Thyroid gland (tissue), 4 donors: ENCODE measurements at regions not wholly inside any gene's neighbourhood (a gene's known extent, or its start where the extent isn't known, plus 50 kb on each side); places are given as distances from the start of the nearest gene placed in this dataset.

ENCODE experiments used
- CTCF ChIP-seq, 6 experiments: fragments of 200-600 bp in 3 of 6; fragments of 450-650 bp in 3 of 6; sonication (generic) in 3 of 6; IDR thresholded peaks; one replicate each; pipeline ENCODE4 v1.5.1; 2016 to 2019; ENCODE audit warnings: antibody characterized with exemption in 6 of 6, mild to moderate bottlenecking in 2 of 6, inconsistent platforms in 1 of 6, moderate library complexity in 1 of 6
- POLR2A ChIP-seq, 2 donors: fragments of 450-650 bp; IDR thresholded peaks; one replicate each; pipeline ENCODE4 v1.6.1; 2017; ENCODE audit warnings: antibody characterized with exemption in 2 of 2, mild to moderate bottlenecking in 2 of 2, moderate library complexity in 1 of 2

- no peak for TF ChIP-seq CTCF (IDR thresholded peaks at IDR 0.05)
- no peak for TF ChIP-seq POLR2A (IDR thresholded peaks at IDR 0.05)
Measured at GRCh38 chr15:95284492-95284891, 1046.0 kb upstream of the NR2F2 start.
